Fibroblast of skin of right quadriceps (primary cell): ENCODE measurements at regions not wholly inside any gene's neighbourhood (a gene's known extent, or its start where the extent isn't known, plus 50 kb on each side); places are given as distances from the start of the nearest gene placed in this dataset.
A peak's percentile ranks its signal among the peaks of the same experiment; 100 is the strongest.
"Not testable (repeated sequence)": the region's sequence is repeated elsewhere in the genome, so short reads cannot be mapped to it uniquely, and the experiment has no call there.

Source experiments
- DNase-seq: peaks from one replicate; pipeline ENCODE4 v3.0.0-alpha.2; 2013

DNA sequence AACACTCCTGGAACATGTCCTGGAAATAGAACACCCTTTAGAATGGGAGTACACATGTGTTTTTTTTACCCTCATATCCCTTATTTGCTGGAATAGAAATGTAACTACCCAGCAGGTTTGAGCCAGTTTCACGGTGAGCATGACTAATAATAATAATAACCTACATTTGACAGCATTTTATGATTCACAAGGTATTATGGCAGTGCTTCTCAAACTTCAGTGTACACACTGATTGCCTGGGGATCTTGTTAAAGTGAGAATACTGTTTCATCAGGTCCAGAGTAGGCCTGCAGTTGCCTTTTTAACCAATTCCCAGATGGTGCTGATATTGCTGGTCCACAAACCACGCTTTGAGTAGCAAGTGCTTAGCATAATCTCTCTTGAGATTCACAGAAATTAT, 63.9 kb downstream of the NFKBIZ start:
- peak; percentile 28 for DNase-seq

DNA sequence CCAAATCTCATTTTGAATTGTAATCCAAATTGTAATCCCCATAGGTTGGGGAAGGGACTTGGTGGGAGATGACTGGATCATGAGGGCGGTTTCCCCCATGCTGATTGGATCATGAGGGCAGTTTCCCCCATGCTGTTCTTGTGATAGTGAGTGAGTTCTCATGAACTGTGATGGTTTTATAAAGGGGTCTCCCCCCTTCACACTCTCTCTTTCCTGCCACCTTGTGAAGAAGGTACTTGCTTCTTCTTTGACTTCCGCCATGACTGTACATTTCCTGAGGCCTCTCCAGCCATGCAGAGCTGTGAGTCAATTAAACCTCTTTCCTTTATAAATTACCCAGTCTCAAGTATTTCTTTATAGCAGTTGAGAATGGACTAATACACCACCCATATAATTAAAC, 68.4 kb downstream of the NFKBIZ start:
- not testable (repeated sequence) for DNase-seq

DNA sequence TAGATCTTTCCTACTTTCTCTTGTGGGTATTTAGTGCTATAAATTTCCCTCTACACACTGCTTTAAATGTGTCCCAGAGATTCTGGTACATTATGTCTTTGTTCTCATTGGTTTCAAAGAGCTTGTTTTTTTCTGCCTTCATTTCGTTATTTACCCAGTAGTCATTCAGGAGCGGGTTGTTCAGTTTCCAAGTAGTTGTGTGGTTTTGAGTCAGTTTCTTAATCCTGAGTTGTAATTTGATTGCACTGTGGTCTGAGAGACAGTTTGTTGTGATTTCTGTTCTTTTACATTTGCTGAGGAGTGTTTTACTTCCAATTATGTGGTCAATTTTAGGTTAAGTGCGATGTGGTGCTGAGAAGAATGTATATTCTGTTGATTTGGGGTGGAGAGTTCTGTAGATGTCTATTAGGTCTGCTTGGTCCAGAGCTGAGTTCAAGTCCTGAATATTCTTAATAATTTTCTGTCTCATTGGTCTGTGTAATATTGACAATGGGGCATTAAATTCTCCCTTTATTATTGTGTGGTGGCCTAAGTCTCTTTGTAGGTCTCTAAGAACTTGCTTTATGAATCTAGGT, 72.9 kb downstream of the NFKBIZ start:
- DNase-seq: not testable (repeated sequence)

DNA sequence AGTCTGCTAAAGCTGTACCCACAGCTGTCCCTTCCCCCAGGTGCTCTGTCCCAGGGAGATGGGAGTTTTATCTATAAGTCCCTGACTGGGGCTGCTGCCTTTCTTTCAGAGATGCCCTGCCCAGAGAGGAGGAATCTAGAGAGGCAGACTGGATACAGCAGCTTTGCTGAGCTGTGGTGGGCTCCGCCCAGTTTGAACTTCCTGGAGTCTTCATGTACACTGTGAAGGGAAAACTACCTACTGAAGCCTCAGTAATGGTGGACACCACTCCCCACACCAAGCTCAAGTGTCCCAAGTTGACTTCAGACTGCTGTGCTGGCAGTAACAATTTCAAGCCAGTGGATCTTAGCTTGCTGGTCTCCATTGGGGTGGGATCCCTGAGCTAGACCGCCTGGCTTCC, 75.3 kb downstream of the NFKBIZ start:
- not testable (repeated sequence) for DNase-seq

DNA sequence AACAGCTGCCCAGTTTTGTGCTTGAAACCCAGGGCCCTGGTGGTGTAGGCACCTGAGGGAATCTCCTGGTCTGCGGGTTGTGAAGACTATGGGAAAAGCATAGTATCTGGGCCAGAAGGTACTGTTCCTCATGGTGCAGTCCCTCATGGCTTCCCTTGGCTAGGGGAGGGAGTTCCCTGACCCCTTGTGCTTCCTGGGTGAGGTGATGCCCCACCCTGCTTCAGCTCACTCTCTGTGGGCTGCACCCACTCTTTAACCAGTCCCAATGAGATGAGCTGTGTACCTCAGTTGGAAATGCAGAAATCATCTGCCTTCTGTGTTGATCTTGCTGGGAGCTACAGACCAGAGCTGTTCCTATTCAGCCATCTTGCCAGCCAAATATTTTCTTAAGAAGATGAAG, 75.8 kb downstream of the NFKBIZ start:
- not testable (repeated sequence) for DNase-seq

DNA sequence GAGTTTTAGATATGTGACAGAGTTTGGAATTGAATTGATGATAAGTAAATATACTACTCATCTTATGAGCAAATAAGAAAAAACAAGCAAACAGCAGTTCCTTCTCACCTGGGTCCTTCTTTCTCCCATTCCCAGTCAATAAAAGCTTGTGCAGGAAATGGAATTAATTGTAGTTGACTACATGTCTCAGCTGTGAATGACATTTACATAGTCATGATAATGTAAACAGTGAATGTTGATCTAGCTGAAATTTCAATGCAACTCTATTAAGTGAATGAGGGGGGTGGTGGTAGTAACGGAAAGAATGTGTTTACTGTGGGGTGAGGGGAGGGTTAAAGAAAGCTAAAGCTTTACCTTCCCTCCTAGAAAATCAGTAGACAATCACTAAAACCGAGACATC, 76.2 kb downstream of the NFKBIZ start:
- DNase-seq: no peak

DNA sequence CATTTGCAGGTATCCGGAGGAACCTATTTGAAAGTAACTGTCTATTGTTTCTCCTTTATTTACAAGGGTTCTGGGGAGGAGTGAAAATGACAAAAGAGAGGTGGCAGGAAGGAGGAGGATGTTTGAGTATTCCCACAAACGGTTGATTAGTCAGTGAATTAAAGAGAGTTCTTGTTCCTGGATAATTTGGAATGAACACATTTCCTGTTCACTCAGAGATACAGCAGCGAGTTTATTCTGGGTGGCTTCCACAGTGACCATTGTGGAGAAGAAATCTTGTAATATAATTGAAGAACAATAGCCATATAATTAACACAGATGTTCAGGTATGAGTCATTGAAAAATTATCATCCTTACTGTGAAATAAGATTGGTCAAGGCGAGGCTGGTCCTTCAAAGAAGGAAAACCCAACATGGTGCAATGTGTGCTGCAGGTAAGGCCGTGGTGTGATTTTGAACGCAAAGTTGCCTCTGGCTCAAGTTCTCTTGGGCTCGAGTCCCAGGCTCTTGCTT, 77.3 kb downstream of the NFKBIZ start:
- peak; percentile 53 for DNase-seq

DNA sequence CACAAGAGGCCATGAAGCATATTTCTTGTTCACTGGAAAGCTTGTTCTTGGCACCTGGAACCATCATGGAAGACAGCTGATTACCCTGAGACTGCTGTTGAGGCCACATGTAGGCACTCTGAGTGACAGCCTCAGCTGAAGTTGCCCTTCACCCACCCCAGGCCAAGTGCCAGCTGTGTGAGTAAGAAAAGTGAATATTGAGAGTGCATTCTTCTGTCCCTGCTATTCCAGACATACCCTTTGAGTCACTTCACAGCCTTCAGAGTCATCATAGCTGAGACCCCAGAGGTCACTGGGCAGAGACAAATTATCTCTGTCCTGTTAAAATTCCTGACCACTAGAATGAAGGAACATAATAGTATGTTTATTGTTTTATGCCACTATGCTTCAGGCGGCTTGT, 79.6 kb downstream of the NFKBIZ start:
- DNase-seq: peak; percentile 60

DNA sequence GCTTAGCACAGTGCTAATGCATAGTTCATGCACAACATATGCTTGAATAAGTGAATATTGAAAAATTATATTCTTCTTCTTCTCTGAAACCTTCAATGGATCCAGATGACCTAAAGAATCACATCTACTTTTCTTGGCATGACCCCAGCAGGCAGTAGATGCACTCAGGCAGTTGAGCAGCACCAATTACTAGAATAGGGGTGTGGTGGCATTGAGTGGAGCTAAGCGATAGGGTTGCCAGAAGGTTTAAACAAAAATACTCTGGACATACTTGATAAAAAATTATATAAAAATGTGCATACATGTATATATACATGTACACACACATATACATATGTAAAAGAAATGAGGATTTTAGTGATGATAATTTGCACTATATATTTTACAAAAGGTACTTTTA, 81.8 kb downstream of the NFKBIZ start:
- no peak for DNase-seq

DNA sequence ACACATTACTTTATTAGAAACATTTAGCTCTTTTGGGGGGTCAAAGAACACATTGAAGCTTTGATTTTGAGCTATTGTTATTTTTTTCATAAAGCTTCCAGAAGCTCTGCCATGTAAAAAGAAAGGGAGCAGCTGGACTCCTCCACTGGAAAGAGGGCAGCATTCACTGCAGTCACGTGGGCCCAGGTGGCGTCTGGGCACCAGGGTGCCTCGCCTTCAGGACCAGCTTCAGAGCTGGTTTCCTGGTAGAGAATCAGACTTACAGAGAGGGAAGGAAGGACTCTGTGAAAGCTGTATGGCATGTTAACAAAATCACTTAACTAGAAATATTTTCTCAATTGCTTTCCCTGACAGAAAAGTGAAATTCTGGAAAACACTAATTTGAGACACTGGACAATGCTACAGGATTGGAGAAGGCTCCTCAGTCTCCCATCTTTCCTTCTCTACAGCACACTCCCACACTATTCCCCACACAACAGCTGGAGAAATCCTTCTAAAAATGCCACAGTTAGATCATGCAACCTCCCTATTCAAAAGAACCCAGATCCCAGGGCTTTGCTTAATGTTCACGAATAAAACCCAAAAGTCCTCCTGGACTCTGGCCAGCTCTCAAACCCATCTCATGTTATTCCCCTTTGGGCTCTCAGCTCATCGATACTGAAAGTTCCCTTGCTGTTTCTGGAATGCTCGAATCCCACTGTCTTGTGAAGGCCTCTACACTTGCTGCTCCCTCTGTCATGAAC, 83.2 kb downstream of the NFKBIZ start:
- DNase-seq: no peak

DNA sequence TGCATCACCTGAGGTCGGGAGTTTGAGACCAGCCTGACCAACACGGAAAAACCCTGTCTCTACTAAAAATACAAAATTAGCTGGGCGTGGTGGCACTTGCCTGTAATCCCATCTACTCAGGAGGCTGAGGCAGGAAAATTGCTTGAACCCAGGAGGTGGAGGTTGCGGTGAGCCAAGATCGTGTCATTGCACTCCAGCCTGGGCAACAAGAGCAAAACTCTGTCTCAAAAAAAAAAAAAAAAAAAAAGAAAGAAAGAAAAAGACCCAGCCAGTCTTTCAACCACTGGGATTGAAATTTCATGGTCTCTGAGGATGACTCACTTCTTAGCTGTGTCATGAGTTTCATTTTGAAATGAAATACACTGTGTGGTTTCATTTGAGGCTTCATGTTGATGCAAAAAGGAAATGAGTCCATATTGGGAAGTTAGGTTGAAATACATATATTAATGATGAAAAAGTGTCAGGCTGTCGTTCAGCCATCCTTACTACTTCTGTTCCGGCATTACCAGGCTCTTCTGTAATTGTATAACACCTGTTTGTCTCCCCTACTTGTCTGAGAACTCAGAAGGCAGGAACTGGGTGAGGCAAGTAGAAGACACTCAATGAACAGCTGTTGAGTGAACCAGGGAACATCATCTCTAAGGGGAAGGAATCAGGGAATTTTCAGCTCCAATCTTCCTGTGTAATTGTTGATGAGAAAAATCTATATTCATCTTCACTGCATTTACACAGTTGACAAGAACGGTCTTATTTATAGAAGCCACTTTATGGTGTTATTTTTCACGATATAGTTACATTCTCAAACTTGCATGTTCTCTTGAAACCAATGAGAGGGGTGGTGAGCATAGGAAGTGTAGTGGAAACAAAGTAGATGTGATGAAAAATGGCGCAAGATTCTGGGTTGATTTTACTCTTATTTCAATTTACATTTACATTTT, 87.4 kb downstream of the NFKBIZ start:
- DNase-seq: peak; percentile 93

DNA sequence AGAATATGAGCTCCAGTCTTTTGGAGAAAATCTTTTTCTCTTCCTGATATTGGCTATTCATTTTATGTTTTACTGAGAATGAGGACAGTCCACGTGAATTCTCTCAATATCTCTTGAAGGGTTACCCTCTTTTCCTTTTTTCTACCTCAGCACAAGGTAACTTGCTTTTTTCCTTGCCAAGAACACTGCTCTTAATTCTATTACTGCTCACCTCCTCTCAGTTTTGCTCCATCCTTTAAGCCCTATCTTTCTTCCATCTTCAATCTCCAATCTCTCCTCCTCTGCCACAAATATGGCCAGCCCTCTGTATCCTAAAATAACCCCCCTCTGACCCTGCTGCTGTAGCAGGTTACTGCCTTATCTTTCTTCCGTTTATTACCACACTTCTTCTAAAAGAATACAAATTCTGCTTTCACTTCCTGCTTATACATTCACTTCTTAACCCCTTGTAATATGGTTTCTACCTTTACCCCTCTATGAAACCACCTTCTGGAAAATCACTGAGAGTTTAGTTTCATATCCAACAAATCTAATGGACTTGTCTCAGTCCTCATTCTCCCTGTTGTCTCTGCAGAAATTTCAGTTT, 89.0 kb downstream of the NFKBIZ start:
- no peak for DNase-seq

DNA sequence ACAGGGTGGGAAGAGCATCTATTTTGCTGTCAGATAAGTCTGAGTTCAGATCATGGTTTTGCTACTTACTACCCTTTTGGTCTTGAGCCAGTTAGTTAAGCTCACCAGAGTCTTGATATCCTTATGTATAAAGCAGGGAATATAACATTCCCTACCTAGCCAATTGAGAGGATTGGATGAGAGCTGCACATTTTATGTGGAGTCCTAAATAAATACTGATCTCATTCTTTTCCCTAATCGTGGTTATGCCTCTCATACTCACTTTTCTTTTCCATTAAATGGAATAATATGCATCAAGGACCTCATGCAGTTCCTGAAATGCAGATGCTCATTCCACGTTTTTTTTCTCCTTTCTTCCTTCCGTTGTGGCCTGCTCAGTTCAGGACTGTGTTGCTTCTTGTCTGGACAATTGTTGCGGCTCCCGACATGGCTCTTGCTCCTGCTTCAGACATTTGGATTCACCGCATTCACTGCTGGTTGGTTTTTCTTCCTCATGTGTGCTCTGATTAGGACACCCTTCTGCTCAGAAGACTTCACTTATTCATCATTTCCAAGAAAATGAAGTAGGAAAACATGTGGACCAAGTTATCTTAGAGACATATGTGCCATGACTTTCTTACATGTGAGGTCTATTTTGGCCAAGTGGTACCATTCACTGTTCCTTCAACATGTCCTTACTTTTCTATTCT, 90.2 kb downstream of the NFKBIZ start:
- peak; percentile 31 for DNase-seq

DNA sequence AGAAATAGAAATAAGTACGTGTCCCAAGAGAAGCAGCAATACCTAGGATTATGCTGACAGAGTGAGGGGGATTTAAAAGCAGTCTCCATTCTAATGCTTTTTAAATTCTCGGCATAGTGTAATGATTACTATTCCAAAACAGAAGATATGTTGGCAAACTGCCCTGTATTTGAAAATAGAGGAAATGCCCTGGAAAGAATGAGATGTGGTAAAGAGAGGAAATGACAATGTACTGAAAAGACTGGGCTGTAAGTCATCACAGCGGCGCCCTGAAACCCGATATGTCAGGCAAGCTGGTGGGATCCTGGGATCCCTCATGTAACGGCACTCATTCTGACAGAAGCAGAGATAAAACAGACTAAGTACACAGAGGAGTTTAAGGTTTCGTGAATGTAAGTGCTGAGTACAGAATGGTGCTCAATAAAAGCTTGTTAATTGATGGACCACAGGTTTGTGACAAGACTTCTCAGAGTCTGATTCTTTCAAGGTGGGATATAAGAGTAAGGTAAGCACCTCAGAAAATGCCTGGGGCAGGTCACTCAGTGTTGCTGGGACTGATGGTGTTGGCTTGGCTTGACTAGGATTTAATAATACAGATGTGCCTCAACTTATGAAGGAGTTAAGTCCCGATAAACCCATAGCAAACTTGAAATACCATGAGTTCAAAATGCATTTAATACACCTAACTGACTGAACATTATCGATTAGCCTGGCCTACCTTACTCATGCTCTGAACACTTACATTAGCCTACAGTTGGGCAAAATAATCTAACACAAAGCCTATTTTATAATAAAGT, 91.4 kb downstream of the NFKBIZ start:
- DNase-seq: peak; percentile 99

DNA sequence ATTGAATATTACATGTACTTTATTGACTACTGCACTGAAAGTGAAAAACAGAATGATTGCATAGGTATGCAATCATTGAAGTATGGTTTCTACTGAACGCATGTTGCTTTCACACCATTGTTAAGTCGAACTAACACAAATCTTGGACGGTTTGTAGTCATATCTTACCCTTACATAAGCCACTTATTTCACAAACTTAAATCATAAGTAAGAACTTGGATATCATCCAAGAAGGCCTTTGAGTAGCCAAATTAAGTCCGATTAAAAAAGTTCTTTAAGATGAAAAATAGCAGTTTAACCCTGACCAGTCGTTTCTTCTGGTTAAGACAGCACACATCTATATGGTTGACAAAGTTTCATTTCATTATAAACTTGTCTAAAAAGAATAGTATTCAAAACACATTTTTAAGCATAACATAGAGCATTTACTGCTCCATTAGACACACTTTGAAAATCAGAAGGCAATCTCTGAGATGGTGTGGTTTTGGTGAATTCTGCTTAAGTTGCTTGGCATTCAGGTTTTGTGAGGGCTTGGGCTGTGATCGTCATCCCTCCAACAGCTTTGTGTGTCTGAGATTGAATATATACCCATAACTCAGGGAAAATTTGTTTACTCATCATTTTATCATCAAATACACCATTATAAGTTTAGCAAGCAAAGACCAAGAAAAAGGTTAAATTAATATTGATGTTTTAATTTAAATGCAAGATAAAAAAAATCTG, 92.2 kb downstream of the NFKBIZ start:
- DNase-seq: peak; percentile 52

DNA sequence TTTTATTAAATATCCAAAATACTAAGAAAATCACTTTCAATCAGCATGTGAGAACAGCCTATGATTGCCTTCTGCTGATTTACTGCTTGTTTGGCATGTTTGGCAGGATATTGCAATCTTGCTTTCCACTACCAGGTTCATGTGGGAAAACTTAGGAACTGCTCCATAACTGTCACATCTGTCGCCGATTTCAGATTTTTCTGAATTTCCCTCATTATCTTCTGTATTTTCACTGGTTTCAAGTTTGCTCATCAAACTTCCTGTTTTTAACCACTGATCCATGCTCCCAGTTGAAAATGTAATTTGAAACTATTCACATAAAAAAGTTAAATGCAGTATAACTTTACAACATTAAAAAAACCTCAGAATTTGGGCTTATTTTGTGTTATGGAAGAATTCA, 93.0 kb downstream of the NFKBIZ start:
- DNase-seq: peak; percentile 47

DNA sequence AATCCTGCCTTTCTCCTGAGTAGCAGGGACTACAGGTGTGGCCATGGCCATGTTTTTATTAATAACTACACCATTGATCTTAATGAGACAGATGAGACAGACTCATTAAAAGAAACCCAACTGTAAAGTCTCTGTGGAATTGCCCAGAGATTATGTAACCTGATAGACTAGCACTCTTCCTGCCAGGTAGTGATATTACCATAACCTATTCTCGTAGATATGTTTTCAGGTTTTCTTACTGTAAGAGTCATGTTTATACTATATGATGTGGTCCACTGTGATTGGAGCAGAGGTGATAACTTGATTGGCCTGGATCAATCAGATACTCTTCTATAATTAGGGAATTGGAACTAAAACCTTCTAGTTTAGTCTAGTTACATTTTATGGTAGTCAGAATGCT, 93.7 kb downstream of the NFKBIZ start:
- DNase-seq: no peak

DNA sequence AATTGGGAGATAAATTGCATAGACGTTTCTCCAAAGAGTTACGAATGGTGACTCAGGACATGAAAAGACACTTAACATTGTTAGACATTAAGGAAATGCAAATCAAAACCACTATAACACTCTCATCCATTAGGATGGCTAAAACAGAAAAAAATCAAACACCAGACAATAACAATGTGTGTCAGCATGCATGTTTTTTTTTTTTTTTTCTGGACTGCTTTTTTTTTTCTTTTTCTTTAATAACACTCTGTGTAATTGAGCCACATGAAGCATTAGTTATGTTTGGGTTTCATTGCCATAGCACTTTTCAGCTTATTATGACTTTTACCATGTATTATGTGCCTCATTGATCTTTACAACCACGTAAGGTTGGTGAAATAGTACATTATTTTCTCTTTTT, 95.0 kb downstream of the NFKBIZ start:
- DNase-seq: peak; percentile 43

DNA sequence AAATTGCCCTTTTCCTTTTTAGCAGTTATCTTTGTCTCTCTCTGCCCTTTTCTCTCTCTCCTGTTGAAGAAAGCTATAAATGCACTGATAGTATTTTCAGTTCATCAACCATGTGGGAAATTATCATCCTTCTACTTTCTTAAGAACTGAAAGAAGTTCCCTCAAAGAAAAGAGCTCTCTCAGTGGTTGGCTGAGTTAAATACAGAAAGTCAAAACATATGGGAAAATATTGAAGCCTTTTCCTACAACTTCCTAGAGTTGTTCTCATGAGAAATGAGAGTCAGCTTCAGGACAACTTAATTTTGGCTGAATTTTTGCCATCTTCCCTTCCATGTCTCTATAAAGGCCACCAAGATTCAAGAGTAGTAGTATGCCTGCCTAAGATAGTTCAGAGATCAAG, 96.7 kb downstream of the NFKBIZ start:
- no peak for DNase-seq

DNA sequence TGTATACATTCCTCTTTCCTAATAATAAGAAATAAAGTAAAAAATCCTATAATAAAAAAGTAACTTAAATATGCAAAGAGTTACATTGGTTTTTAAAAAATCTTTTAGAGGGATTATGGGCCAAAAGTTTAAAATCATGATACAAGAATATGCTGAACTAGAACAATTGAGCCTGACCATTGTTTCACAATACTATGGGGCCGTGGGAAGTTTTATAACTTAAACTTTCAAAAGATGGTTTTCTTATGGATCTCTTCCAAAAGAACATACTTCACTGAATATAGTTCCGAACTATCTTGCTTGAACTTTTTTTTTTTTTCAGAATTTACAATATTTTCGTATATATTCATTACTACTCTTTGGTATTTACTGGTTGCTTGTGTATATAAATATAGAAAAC, 97.6 kb downstream of the NFKBIZ start:
- no peak for DNase-seq

DNA sequence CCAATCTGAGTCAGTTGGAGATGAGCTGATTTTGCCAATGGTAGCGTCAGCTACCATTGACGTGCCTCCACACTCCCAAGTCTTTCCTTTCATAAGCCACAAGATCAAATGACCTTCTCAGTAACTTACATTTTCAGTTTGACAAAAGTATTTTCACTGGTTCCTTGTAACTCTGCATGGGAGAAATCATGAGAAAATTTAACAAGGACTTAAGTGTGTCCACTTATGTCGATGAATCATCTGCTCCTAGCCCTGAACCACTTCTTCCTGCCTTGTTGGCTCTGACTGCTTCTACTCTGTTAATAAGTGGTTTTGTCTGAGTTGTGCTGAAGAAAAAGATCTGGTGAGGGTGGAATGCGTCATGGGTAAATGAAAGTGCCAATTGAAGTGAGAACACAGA, 101.2 kb downstream of the NFKBIZ start:
- peak; percentile 86 for DNase-seq
